ENCODE measurements at regions not wholly inside any gene's neighbourhood (a gene's known extent, or its start where the extent isn't known, plus 50 kb on each side); places are given as distances from the start of the nearest gene placed in this dataset.

- no peaks in the 10 kb centered on the region for H3K27me3 ChIP-seq (ENCODE audit: insufficient read depth, low read length)
- 95% methylated on average over 9 of the region's 15 CpGs for WGBS
These were observed 276.0 kb downstream of the RPS24 start for GRCh38 chr10:78309536-78310237.

DNA sequence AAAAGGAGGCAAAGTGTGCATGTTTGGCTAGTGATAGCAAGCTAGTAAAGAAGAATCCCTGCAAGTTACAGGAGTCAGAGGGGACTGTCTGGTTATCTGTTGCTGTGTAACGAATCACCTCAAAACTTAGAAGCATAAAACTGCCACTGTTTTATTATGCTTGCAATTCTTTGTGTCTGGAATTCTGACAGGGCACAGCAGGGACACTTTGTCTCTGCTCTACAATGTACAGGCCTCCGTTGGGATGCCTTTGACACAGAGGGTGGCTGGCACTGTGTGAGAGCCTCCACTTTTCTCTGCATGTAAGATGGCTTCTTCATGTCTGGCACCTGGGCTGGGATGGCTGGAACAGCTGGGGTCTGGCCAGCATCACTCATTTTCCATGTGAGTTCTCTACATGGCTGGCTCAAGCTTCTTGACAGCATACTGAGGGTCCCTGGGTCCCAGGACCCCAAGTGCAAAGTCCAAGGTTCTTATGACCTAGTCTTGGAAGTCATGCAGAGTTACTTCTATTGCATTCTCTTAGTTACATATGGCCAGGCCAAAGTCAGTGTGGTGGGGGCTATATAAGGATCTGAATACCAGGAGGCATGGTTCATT is 276.9 kb downstream of the RPS24 start:
- peaks cover 8% of the 10 kb centered on the region; the same call in 1 of the 2 replicates for H3K4me1 ChIP-seq (ENCODE audit: insufficient read depth, low read length)
- no peak overlapping the region for H3K4me3 ChIP-seq (ENCODE audit: low read length)
- no peak overlapping the region for H3K27ac ChIP-seq (ENCODE audit: low read depth, low read length)
- H3K9me3 ChIP-seq (ENCODE audit: insufficient read depth, low read depth, low read length), result no peaks in the 10 kb centered on the region
- H3K36me3 ChIP-seq (ENCODE audit: insufficient read depth, low read length), result no peaks in the 10 kb centered on the region
- H3K9ac ChIP-seq (ENCODE audit: low read depth, low read length), result no peak overlapping the region
- H3K27me3 ChIP-seq (ENCODE audit: insufficient read depth, low read length), result no peaks in the 10 kb centered on the region
- 91% methylated on average over 2 of the region's 2 CpGs for WGBS

More at GRCh38 chr10:78309536-78310237, 276.0 kb downstream of the RPS24 start:
- Histone ChIP-seq H3K27ac (ENCODE audit: low read depth, low read length) (no peak overlapping the region), H3K4me3 (ENCODE audit: low read length) (no peak overlapping the region), H3K4me1 (ENCODE audit: insufficient read depth, low read length) (peaks cover 8% of the 10 kb centered on the region; the same call in 1 of the 2 replicates), H3K9me3 (ENCODE audit: insufficient read depth, low read depth, low read length) (no peaks in the 10 kb centered on the region), H3K9ac (ENCODE audit: low read depth, low read length) (no peak overlapping the region), H3K36me3 (ENCODE audit: insufficient read depth, low read length) (no peaks in the 10 kb centered on the region)

DNA sequence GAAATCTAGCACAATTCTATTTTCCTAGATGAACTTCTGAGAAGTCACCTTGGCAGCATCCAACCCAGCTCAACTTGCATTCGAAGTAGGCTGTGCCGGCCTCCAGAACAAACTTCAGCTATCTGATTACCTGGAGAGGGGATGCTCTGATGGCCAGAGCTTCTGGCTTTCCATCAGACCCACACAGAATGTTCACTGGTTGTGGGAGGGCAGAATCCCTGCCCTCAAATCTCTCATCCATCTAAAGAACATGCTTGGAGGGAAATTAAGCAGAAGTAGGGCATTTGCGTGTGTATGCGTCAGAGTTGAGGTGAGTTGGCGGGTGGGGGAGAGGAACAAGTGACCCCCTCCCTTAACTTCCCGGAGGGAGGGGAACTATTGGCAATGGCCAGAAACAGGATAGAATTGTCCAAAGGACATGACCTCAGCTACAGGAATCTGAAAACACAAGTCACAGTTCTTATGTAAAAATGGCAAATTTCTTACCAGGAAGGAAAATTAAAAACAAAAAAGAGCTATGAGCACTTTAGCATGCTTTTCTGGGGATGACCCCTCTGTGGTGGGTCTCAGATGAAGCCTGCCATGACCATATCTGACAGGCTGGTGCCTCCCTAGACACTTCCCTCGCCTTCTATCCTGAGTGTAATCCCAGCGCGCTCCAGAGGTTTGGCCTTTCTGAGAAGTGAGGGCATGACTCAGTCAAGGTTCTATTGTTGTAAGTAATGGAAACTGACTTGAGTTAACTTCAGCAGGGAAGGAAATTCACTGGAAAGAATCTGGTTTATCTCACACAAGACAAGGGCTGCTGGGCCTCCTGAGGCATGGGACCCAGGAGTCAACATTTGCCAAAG is 278.8 kb downstream of the RPS24 start:
- Histone ChIP-seq H3K27me3 (ENCODE audit: insufficient read depth, low read length) (no peaks in the 10 kb centered on the region), H3K4me3 (ENCODE audit: low read length) (no peak overlapping the region), H3K4me1 (ENCODE audit: insufficient read depth, low read length) (peaks cover 8% of the 10 kb centered on the region; the same call in 1 of the 2 replicates), H3K9ac (ENCODE audit: low read depth, low read length) (no peak overlapping the region), H3K9me3 (ENCODE audit: insufficient read depth, low read depth, low read length) (no peaks in the 10 kb centered on the region), H3K27ac (ENCODE audit: low read depth, low read length) (no peak overlapping the region), H3K36me3 (ENCODE audit: insufficient read depth, low read length) (no peaks in the 10 kb centered on the region)
- WGBS, result 88% methylated on average over 9 of the region's 9 CpGs

GRCh38 chr10:78313048-78313381 is 279.4 kb downstream of the RPS24 start:
- 96% methylated on average over 3 of the region's 3 CpGs for WGBS
- H3K36me3 ChIP-seq (ENCODE audit: insufficient read depth, low read length), result no peaks in the 10 kb centered on the region

GRCh38 chr10:78313636-78314035 is 280.0 kb downstream of the RPS24 start:
- Histone ChIP-seq H3K9me3 (ENCODE audit: insufficient read depth, low read depth, low read length) (no peaks in the 10 kb centered on the region), H3K36me3 (ENCODE audit: insufficient read depth, low read length) (no peaks in the 10 kb centered on the region), H3K4me1 (ENCODE audit: insufficient read depth, low read length) (peaks cover 8% of the 10 kb centered on the region; the same call in 1 of the 2 replicates), H3K4me3 (ENCODE audit: low read length) (no peak overlapping the region), H3K27ac (ENCODE audit: low read depth, low read length) (no peak overlapping the region), H3K9ac (ENCODE audit: low read depth, low read length) (no peak overlapping the region), H3K27me3 (ENCODE audit: insufficient read depth, low read length) (no peaks in the 10 kb centered on the region)
- WGBS, result 96% methylated on average over 3 of the region's 3 CpGs

More at GRCh38 chr10:78313048-78313381, 279.4 kb downstream of the RPS24 start:
- Histone ChIP-seq H3K27me3 (ENCODE audit: insufficient read depth, low read length) (no peaks in the 10 kb centered on the region), H3K9me3 (ENCODE audit: insufficient read depth, low read depth, low read length) (no peaks in the 10 kb centered on the region), H3K27ac (ENCODE audit: low read depth, low read length) (no peak overlapping the region), H3K4me3 (ENCODE audit: low read length) (no peak overlapping the region), H3K9ac (ENCODE audit: low read depth, low read length) (no peak overlapping the region), H3K4me1 (ENCODE audit: insufficient read depth, low read length) (peaks cover 8% of the 10 kb centered on the region; the same call in 1 of the 2 replicates)

GRCh38 chr10:78314651-78315050 is 281.0 kb downstream of the RPS24 start:
- WGBS, result 100% methylated on average over 2 of the region's 2 CpGs
- no peaks in the 10 kb centered on the region for H3K27me3 ChIP-seq (ENCODE audit: insufficient read depth, low read length)
- H3K4me3 ChIP-seq (ENCODE audit: low read length), result no peak overlapping the region
- H3K36me3 ChIP-seq (ENCODE audit: insufficient read depth, low read length), result no peaks in the 10 kb centered on the region
- H3K9me3 ChIP-seq (ENCODE audit: insufficient read depth, low read depth, low read length), result no peaks in the 10 kb centered on the region
- no peak overlapping the region for H3K27ac ChIP-seq (ENCODE audit: low read depth, low read length)
- H3K4me1 ChIP-seq (ENCODE audit: insufficient read depth, low read length), result peaks cover 8% of the 10 kb centered on the region; the same call in 1 of the 2 replicates
- no peak overlapping the region for H3K9ac ChIP-seq (ENCODE audit: low read depth, low read length)

DNA sequence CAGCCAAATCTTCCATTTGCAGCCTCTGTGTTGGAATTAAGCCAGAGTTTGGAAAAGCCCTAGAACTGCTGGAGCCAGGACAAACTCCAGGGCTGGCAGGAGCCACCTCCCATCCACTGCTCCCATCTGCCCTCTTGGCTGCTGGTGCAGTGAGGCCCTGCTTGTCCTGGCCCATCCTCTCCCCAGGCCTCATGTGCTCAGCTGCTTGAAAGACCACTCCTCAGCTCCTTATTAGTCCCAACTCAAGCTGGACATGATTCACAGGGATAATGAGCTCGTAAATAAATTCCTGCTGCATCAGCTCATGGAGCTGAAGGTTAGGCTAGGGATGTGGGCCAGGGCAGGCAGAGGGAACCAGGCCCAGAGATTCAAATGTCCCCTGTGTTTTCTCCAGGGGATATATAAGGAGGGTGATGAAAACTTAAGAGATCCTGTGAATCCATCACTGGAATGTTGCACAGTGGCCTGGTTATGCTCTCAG is 282.8 kb downstream of the RPS24 start:
- Histone ChIP-seq H3K9me3 (ENCODE audit: insufficient read depth, low read depth, low read length) (no peaks in the 10 kb centered on the region), H3K4me1 (ENCODE audit: insufficient read depth, low read length) (peaks cover 8% of the 10 kb centered on the region; the same call in 1 of the 2 replicates), H3K4me3 (ENCODE audit: low read length) (no peak overlapping the region), H3K9ac (ENCODE audit: low read depth, low read length) (no peak overlapping the region), H3K27ac (ENCODE audit: low read depth, low read length) (no peak overlapping the region), H3K27me3 (ENCODE audit: insufficient read depth, low read length) (no peaks in the 10 kb centered on the region), H3K36me3 (ENCODE audit: insufficient read depth, low read length) (no peaks in the 10 kb centered on the region)
- WGBS, result 87% methylated on average over 1 of the region's 1 CpG

GRCh38 chr10:78318305-78318704 is 284.6 kb downstream of the RPS24 start:
- WGBS, result 96% methylated on average over 1 of the region's 1 CpG

GRCh38 chr10:78319371-78319770 is 285.7 kb downstream of the RPS24 start:
- no peaks in the 10 kb centered on the region for H3K4me1 ChIP-seq (ENCODE audit: insufficient read depth, low read length)
- 93% methylated on average over 7 of the region's 7 CpGs for WGBS
- H3K9me3 ChIP-seq (ENCODE audit: insufficient read depth, low read depth, low read length), result no peaks in the 10 kb centered on the region

More at GRCh38 chr10:78318305-78318704, 284.6 kb downstream of the RPS24 start:
- Histone ChIP-seq H3K9me3 (ENCODE audit: insufficient read depth, low read depth, low read length) (no peaks in the 10 kb centered on the region), H3K27ac (ENCODE audit: low read depth, low read length) (no peak overlapping the region), H3K4me3 (ENCODE audit: low read length) (no peak overlapping the region), H3K36me3 (ENCODE audit: insufficient read depth, low read length) (no peaks in the 10 kb centered on the region), H3K27me3 (ENCODE audit: insufficient read depth, low read length) (no peaks in the 10 kb centered on the region), H3K4me1 (ENCODE audit: insufficient read depth, low read length) (no peaks in the 10 kb centered on the region), H3K9ac (ENCODE audit: low read depth, low read length) (no peak overlapping the region)

GRCh38 chr10:78319841-78320240 is 286.2 kb downstream of the RPS24 start:
- Histone ChIP-seq H3K9ac (ENCODE audit: low read depth, low read length) (no peak overlapping the region), H3K27ac (ENCODE audit: low read depth, low read length) (no peak overlapping the region), H3K36me3 (ENCODE audit: insufficient read depth, low read length) (no peaks in the 10 kb centered on the region), H3K9me3 (ENCODE audit: insufficient read depth, low read depth, low read length) (no peaks in the 10 kb centered on the region), H3K4me3 (ENCODE audit: low read length) (no peak overlapping the region), H3K4me1 (ENCODE audit: insufficient read depth, low read length) (no peaks in the 10 kb centered on the region), H3K27me3 (ENCODE audit: insufficient read depth, low read length) (no peaks in the 10 kb centered on the region)
- 97% methylated on average over 2 of the region's 2 CpGs for WGBS

More at GRCh38 chr10:78319371-78319770, 285.7 kb downstream of the RPS24 start:
- Histone ChIP-seq H3K27ac (ENCODE audit: low read depth, low read length) (no peak overlapping the region), H3K36me3 (ENCODE audit: insufficient read depth, low read length) (no peaks in the 10 kb centered on the region), H3K27me3 (ENCODE audit: insufficient read depth, low read length) (no peaks in the 10 kb centered on the region), H3K4me3 (ENCODE audit: low read length) (no peak overlapping the region), H3K9ac (ENCODE audit: low read depth, low read length) (no peak overlapping the region)

DNA sequence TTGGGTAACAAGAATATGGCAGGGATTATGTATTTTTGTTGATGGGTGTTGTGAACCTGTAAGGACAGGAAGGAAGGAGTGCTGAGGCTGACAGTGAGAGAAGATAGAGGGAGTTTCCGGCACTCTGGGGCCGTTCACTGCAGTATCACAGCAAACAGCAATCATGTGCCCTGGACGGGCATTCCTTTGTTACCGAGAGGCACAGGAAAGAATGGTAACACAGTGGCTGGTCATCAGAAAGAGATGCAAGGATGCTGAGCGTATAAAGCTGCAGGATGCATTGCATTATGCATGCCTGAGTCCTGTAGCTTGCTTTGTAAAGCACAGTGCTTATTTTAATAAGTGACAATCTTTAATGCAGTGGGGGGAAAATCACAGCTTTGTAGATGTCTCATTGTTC is 286.8 kb downstream of the RPS24 start:
- 82% methylated on average over 5 of the region's 5 CpGs for WGBS
- Histone ChIP-seq H3K36me3 (ENCODE audit: insufficient read depth, low read length) (no peaks in the 10 kb centered on the region), H3K27me3 (ENCODE audit: insufficient read depth, low read length) (no peaks in the 10 kb centered on the region), H3K27ac (ENCODE audit: low read depth, low read length) (no peak overlapping the region), H3K4me3 (ENCODE audit: low read length) (no peak overlapping the region), H3K4me1 (ENCODE audit: insufficient read depth, low read length) (no peaks in the 10 kb centered on the region), H3K9ac (ENCODE audit: low read depth, low read length) (no peak overlapping the region), H3K9me3 (ENCODE audit: insufficient read depth, low read depth, low read length) (peaks cover under 1% of the 10 kb centered on the region; the same call in 1 of the 2 replicates)

All from HUES64 (cell line).